DOHH2 (cell line): ENCODE measurements at regions not wholly inside any gene's neighbourhood (a gene's known extent, or its start where the extent isn't known, plus 50 kb on each side); places are given as distances from the start of the nearest gene placed in this dataset.

Experiments
- H3F3A ChIP-seq: fragments of 200-600 bp; sonication (generic), shearing (Covaris generic); 2 replicates; pipeline ENCODE4 v1.6.0; 2016; ENCODE audit warnings: antibody characterized with exemption, mild to moderate bottlenecking; ENCODE audit not compliant: control insufficient read depth, insufficient read depth
- H3K27ac ChIP-seq: fragments of 200-600 bp; sonication (generic); 2 replicates; pipeline ENCODE4 v1.5.1; 2014; ENCODE audit warnings: low read depth, mild to moderate bottlenecking, low read length, moderate library complexity
- H3K27me3 ChIP-seq: fragments of 200-600 bp; sonication (generic); 2 replicates; pipeline ENCODE4 v1.6.1; 2014; ENCODE audit warnings: mild to moderate bottlenecking, low read length, mixed read lengths; ENCODE audit not compliant: control insufficient read depth
- H3K36me3 ChIP-seq: fragments of 200-600 bp; sonication (generic); 2 replicates; pipeline ENCODE4 v1.6.1; 2014; ENCODE audit warnings: mild to moderate bottlenecking, low read length, moderate library complexity, mixed read lengths; ENCODE audit not compliant: control insufficient read depth
- H3K4me1 ChIP-seq: fragments of 200-600 bp; sonication (generic); 2 replicates; pipeline ENCODE4 v1.6.1; 2014; ENCODE audit warnings: mild to moderate bottlenecking, low read length, mixed read lengths; ENCODE audit not compliant: control insufficient read depth
- H3K4me2 ChIP-seq: fragments of 200-600 bp; sonication (generic); 2 replicates; pipeline ENCODE4 v1.6.0; 2014; ENCODE audit warnings: mild to moderate bottlenecking, low read length, moderate library complexity
- H3K4me3 ChIP-seq: fragments of 200-600 bp; sonication (generic); 2 replicates; pipeline ENCODE4 v1.5.1; 2014; ENCODE audit warnings: mild to moderate bottlenecking, low read length, mixed read lengths
- H3K79me2 ChIP-seq: fragments of 200-600 bp; sonication (generic); 2 replicates; pipeline ENCODE4 v1.6.1; 2014; ENCODE audit warnings: mild to moderate bottlenecking, low read length, mixed read lengths; ENCODE audit not compliant: control insufficient read depth
- H3K9me2 ChIP-seq: fragments of 200-600 bp; sonication (generic); replicated peaks from 2 replicates; pipeline ENCODE4 v1.6.1; 2014; ENCODE audit warnings: mild to moderate bottlenecking, low read length, mixed read lengths; ENCODE audit not compliant: control insufficient read depth
- H3K9me3 ChIP-seq: fragments of 200-600 bp; sonication (generic); 2 replicates; pipeline ENCODE4 v1.6.1; 2014; ENCODE audit warnings: antibody characterized with exemption, low read length, mixed read lengths; ENCODE audit not compliant: control insufficient read depth, insufficient read depth
- H4K20me1 ChIP-seq: fragments of 200-600 bp; sonication (generic); 2 replicates; pipeline ENCODE4 v1.6.0; 2014; ENCODE audit warnings: low read depth, mild to moderate bottlenecking, antibody characterized with exemption, low read length, moderate library complexity; ENCODE audit not compliant: control insufficient read depth, insufficient read depth
- EZH2phosphoT487 ChIP-seq: fragments of 200-600 bp; sonication (generic); IDR thresholded peaks from 2 replicates; pipeline ENCODE4 v1.6.1; 2017; ENCODE audit warnings: borderline replicate concordance, mild to moderate bottlenecking, antibody characterized with exemption, low read length, moderate library complexity, mixed read lengths
- TF ChIP-seq, protein P1 (sequence below): fragments of 200-600 bp; sonication (generic); IDR thresholded peaks from one replicate; pipeline ENCODE4 v1.5.1; 2014; ENCODE audit warnings: antibody characterized with exemption, mild to moderate bottlenecking, low read depth, low read length; ENCODE audit not compliant: poor library complexity, severe bottlenecking

DNA sequence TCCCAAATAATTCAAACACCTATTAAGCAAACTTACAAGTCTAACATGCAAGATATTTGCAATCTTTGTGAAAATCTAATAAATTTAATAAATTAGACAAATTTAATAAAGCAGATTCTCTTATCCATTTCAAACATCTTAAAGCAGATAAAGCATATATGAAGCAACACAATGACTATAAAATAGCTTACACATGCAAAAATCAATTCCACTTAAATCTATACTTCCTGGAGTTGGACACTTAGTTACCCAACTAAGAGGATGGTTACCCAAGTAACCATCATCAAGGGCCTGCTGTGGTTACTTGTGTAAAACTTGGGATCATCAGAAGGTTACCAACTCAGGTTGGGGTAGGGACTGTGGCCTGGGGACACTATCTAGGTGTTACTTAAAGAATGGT is 206.8 kb downstream of the CD47 start:
- no peaks in the 10 kb centered on the region for H4K20me1 ChIP-seq
- H3K36me3 ChIP-seq, result no peaks in the 10 kb centered on the region
- H3K27ac ChIP-seq, result no peak overlapping the region
- no peaks in the 10 kb centered on the region for H3K79me2 ChIP-seq
- no peaks in the 10 kb centered on the region for H3K27me3 ChIP-seq
- no peak overlapping the region for H3K4me2 ChIP-seq
- no peaks in the 10 kb centered on the region for H3K4me1 ChIP-seq
- no peaks in the 10 kb centered on the region for H3K9me2 ChIP-seq
- H3K4me3 ChIP-seq, result no peak overlapping the region
- H3K9me3 ChIP-seq, result no peaks in the 10 kb centered on the region
- TF ChIP-seq EZH2phosphoT487, result no peak
- TF ChIP-seq, protein P1, sequence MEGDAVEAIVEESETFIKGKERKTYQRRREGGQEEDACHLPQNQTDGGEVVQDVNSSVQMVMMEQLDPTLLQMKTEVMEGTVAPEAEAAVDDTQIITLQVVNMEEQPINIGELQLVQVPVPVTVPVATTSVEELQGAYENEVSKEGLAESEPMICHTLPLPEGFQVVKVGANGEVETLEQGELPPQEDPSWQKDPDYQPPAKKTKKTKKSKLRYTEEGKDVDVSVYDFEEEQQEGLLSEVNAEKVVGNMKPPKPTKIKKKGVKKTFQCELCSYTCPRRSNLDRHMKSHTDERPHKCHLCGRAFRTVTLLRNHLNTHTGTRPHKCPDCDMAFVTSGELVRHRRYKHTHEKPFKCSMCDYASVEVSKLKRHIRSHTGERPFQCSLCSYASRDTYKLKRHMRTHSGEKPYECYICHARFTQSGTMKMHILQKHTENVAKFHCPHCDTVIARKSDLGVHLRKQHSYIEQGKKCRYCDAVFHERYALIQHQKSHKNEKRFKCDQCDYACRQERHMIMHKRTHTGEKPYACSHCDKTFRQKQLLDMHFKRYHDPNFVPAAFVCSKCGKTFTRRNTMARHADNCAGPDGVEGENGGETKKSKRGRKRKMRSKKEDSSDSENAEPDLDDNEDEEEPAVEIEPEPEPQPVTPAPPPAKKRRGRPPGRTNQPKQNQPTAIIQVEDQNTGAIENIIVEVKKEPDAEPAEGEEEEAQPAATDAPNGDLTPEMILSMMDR, result no peak
- no peaks in the 10 kb centered on the region for H3F3A ChIP-seq

GRCh38 chr3:107882881-107883280 is 207.9 kb downstream of the CD47 start:
- H3F3A ChIP-seq, result no peaks in the 10 kb centered on the region
- H3K4me1 ChIP-seq, result no peaks in the 10 kb centered on the region
- no peaks in the 10 kb centered on the region for H3K27me3 ChIP-seq
- no peak overlapping the region for H3K4me3 ChIP-seq
- TF ChIP-seq, protein P1, result no peak
- no peak for TF ChIP-seq EZH2phosphoT487
- H3K4me2 ChIP-seq, result no peak overlapping the region
- H3K27ac ChIP-seq, result no peak overlapping the region
- H3K79me2 ChIP-seq, result no peaks in the 10 kb centered on the region
- no peaks in the 10 kb centered on the region for H3K9me2 ChIP-seq
- no peaks in the 10 kb centered on the region for H4K20me1 ChIP-seq
- H3K36me3 ChIP-seq, result no peaks in the 10 kb centered on the region
- no peaks in the 10 kb centered on the region for H3K9me3 ChIP-seq

GRCh38 chr3:107882261-107882660 is 208.6 kb downstream of the CD47 start:
- Histone ChIP-seq H3K79me2 (no peaks in the 10 kb centered on the region), H3K4me2 (no peak overlapping the region), H3K4me1 (no peaks in the 10 kb centered on the region), H3K9me2 (no peaks in the 10 kb centered on the region), H3K27me3 (no peaks in the 10 kb centered on the region), H4K20me1 (no peaks in the 10 kb centered on the region), H3K4me3 (no peak overlapping the region), H3F3A (no peaks in the 10 kb centered on the region), H3K36me3 (no peaks in the 10 kb centered on the region), H3K9me3 (no peaks in the 10 kb centered on the region), H3K27ac (no peak overlapping the region)
- TF ChIP-seq, protein P1, result no peak
- no peak for TF ChIP-seq EZH2phosphoT487

DNA sequence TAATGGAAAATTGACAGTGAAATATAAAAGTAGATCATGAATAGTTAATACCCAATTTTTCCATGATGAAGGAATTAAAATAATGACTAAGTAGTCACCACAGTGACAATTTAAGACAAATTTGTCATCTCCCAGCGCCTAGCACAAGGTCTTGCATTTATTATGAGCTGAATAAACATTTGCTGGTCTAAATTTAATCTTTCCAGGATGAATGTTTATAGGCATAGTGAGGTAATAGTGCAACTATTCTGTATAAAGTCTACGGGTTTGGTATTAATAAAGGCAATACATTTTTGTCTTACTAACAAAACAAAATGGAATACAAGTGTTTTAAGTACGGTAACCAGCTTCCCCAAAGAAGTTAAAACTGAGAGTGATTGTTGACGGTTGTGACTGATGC is 209.3 kb downstream of the CD47 start:
- H3K79me2 ChIP-seq, result no peaks in the 10 kb centered on the region
- no peak overlapping the region for H3K27ac ChIP-seq
- H3K9me3 ChIP-seq, result no peaks in the 10 kb centered on the region
- no peak overlapping the region for H3K4me3 ChIP-seq
- H3K36me3 ChIP-seq, result no peaks in the 10 kb centered on the region
- H4K20me1 ChIP-seq, result no peaks in the 10 kb centered on the region
- no peak for TF ChIP-seq EZH2phosphoT487
- TF ChIP-seq, protein P1, result no peak
- no peaks in the 10 kb centered on the region for H3F3A ChIP-seq
- H3K4me2 ChIP-seq, result no peak overlapping the region
- no peaks in the 10 kb centered on the region for H3K9me2 ChIP-seq
- H3K4me1 ChIP-seq, result no peaks in the 10 kb centered on the region
- no peaks in the 10 kb centered on the region for H3K27me3 ChIP-seq
